HG02885 (cell line): ENCODE measurements at regions not wholly inside any gene's neighbourhood (a gene's known extent, or its start where the extent isn't known, plus 50 kb on each side); places are given as distances from the start of the nearest gene placed in this dataset.
A peak's percentile ranks its signal among the peaks of the same experiment; 100 is the strongest.
"Not testable (repeated sequence)": the region's sequence is repeated elsewhere in the genome, so short reads cannot be mapped to it uniquely, and the experiment has no call there.

ENCODE experiments used
- ATAC-seq: cut with Tn5 transposase; IDR thresholded peaks from one replicate; pipeline ENCODE4 v1.9.1; 2021; ENCODE audit warnings: mild to moderate bottlenecking; ENCODE audit not compliant: unreplicated experiment, poor library complexity

DNA sequence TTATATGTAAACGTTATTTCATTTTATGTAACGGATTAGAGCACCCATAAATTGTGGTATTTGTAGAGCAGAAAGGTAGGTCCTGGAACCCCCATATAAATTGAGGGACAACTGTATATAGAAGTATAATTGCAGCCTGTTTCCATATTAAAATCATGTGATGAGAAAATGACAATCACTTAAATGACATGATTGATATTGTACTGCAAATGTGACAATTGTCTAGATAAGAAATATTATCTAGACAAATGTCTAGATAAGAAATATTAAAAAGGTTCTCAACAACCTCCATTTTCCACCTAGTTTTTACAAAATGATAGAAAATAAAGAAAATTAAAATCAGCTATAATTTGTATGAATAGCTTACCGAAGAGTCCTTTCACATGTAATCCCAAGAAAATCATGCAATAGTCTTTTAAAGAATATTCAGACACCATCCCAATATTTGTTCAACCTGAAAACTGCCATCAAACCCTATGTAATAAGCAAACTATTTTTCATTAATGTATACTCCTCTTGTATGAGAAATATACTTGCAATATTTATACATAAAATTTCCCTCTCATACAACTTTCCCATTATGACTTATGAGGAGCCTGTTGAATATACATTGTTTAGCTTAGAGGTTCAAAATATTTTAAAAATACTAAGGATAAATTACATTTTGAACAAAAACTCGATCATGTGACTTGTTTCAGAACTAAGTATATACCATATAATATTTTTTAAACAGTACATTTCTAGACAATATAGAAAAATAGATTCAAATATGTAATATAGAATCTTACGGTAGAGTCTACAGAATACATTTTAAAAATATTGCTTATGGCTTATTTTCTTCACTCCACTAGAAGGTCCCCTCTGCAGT, 153.2 kb downstream of the CRPPA start:
- no peak for ATAC-seq

GRCh38 chr7:16266877-16267276, 154.5 kb downstream of the CRPPA start:
- ATAC-seq = no peak

- ATAC-seq = not testable (repeated sequence)
Observed at GRCh38 chr7:16266470-16266869, 154.9 kb downstream of the CRPPA start.

GRCh38 chr7:16265863-16266458, 155.4 kb downstream of the CRPPA start:
- ATAC-seq = no peak

GRCh38 chr7:16264823-16265804, 156.2 kb downstream of the CRPPA start:
- no peak for ATAC-seq

DNA sequence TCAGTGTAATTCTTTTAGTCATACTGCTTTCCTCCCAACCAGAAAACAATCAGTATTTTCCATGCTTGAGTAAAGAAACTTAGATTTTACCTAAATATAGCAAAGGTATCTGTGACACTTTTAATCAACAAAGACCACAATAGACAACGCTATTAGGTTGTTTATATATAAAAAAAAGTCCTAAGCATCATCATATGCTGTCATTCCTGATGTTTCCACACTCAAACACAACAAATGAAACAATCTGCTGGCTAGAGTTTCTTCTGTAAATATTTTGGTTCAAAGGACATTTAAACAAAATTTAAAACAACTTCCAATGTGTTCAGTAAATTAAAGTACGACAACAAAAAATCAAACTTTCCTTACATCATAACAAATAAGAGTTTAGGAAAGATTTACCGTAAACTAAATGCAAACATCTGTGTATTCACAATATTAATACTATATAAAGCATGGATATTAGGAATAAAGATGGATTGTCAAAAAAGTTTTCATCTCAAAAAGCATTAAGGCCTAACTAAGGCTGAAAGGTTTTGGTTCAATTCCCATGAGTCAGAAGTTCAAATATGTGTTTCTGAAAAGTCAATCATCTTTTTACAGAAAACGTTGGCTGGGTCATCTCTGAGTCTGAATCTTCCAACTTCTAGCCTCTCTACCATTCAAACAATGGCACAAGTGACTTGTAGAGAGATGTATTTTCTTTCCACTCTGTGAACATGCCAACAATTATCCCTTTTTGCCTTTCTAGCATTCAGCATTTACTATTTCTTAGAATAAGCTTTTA, 157.1 kb downstream of the CRPPA start:
- ATAC-seq = no peak

GRCh38 chr7:16263377-16263776, 158.0 kb downstream of the CRPPA start:
- not testable (repeated sequence) for ATAC-seq

- ATAC-seq = no peak
Observed at GRCh38 chr7:16261654-16262053, 159.7 kb downstream of the CRPPA start.

GRCh38 chr7:16261100-16261499, 160.2 kb downstream of the CRPPA start:
- ATAC-seq = no peak

- peak; percentile 64 for ATAC-seq
Observed at GRCh38 chr7:16260236-16260728, 161.1 kb downstream of the CRPPA start.

- ATAC-seq = not testable (repeated sequence)
Observed at GRCh38 chr7:16256419-16256818, 164.9 kb downstream of the CRPPA start.

GRCh38 chr7:16255952-16256351, 165.4 kb downstream of the CRPPA start:
- not testable (repeated sequence) for ATAC-seq

GRCh38 chr7:16250655-16251054, 170.7 kb downstream of the CRPPA start:
- ATAC-seq = not testable (repeated sequence)

DNA sequence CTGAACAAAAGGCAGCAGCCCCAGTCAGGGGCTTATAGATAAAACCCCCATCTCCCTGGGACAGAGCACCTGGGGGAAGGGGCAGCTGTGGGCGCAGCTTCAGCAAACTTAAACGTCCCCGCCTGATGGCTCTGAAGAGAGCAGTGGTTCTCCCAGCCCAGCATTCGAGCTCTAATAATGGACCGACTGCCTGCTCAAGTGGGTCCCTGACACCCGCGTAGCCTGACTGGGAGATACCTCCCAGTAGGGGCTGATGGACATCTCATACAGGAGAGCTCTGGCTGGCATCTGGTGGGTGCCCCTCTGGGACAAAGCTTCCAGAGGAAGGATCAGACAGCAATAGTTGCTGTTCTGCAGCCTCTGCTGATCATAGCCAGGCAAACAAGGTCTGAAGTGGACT, 172.1 kb downstream of the CRPPA start:
- not testable (repeated sequence) for ATAC-seq

DNA sequence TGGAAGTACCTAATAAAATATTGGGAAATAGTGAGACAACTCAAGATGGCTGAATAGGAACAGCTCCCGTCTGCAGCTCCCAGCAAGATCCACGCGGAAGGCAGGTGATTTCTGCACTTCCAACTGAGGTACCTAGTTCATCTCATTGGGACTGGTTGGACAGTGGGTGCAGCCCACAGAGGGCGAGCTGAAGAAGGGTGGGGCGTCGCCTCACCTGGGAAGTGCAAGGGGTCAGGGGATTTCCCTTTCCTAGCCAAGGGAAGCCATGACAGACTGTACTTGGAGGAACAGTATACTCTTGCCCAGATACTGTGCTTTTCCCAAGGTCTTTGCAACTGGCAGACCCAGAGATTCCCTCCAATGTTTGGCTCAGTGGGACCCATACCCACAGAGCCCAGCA, 172.8 kb downstream of the CRPPA start:
- ATAC-seq = not testable (repeated sequence)

- ATAC-seq = no peak
Observed at GRCh38 chr7:16244469-16244868, 176.9 kb downstream of the CRPPA start.

GRCh38 chr7:16242920-16243319, 178.4 kb downstream of the CRPPA start:
- ATAC-seq = no peak

- ATAC-seq = no peak
Observed at GRCh38 chr7:16241017-16241416, 180.3 kb downstream of the CRPPA start.

DNA sequence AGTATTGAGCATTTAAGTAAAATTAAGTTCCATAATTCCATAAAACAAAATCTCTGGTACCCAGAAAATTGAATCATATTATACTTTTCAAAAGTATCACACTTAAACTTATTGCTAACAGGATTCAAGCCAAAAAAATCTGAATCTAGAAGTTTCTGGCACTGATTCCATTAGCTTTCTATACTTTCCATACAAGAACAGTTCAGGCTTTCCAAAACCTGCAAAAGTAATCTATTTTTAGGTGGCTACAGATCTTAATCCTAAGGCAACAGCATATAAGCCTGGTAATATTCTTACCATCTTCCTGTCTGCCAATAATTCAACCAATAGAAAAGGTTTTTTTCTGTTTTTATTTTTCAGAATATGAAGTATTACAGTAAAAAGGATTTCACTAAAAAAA, 185.0 kb downstream of the CRPPA start:
- ATAC-seq = no peak
